ENCODE measurements at regions not wholly inside any gene's neighbourhood (a gene's known extent, or its start where the extent isn't known, plus 50 kb on each side); places are given as distances from the start of the nearest gene placed in this dataset.

DNA sequence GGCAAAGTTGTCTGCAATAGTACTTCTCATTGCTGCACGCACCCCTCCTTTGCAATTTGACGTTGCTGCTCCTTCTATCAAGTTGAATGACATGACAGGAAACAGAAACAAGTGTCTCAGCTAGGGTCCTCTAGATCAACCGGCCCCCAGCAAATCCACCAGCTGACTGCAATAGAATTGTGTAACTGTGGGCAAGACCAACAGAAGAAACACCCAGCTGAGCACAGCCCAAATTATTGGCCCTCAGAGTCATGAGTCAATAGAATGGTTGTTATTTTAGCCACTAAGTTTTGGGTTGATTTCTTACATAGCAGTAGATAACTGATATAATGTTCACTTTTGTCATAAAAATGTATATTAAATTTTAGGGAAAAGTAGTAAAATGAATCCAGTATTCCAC lies 202.7 kb downstream of the MAFB start:
- no peaks in the 10 kb centered on the region for H3K4me1 Mint-ChIP-seq
- DNase-seq (ENCODE audit: low spot score), result no peak
- H3K36me3 Mint-ChIP-seq, result peaks cover 2% of the 10 kb centered on the region; the same call in 1 of the 2 replicates
- peaks cover 3% of the 10 kb centered on the region; the same call in 1 of the 2 replicates for H3K9me3 Mint-ChIP-seq
- TF ChIP-seq ELF4 (CRISPR knock-in tag; IDR thresholded peaks at IDR 0.05; ENCODE audit: low read depth) (no peak), ZNF219 (CRISPR knock-in tag; IDR thresholded peaks at IDR 0.05; ENCODE audit: borderline replicate concordance) (no peak), IRF2 (CRISPR knock-in tag; IDR thresholded peaks at IDR 0.05; ENCODE audit: borderline replicate concordance, low read depth) (no peak), CREM (CRISPR knock-in tag; IDR thresholded peaks at IDR 0.05) (no peak), NR1H2 (CRISPR knock-in tag; IDR thresholded peaks at IDR 0.05) (no peak)
- TF ChIP-seq, protein P1, sequence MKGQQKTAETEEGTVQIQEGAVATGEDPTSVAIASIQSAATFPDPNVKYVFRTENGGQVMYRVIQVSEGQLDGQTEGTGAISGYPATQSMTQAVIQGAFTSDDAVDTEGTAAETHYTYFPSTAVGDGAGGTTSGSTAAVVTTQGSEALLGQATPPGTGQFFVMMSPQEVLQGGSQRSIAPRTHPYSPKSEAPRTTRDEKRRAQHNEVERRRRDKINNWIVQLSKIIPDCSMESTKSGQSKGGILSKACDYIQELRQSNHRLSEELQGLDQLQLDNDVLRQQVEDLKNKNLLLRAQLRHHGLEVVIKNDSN (CRISPR knock-in tag; IDR thresholded peaks at IDR 0.05), result no peak
- TF ChIP-seq, protein P2, sequence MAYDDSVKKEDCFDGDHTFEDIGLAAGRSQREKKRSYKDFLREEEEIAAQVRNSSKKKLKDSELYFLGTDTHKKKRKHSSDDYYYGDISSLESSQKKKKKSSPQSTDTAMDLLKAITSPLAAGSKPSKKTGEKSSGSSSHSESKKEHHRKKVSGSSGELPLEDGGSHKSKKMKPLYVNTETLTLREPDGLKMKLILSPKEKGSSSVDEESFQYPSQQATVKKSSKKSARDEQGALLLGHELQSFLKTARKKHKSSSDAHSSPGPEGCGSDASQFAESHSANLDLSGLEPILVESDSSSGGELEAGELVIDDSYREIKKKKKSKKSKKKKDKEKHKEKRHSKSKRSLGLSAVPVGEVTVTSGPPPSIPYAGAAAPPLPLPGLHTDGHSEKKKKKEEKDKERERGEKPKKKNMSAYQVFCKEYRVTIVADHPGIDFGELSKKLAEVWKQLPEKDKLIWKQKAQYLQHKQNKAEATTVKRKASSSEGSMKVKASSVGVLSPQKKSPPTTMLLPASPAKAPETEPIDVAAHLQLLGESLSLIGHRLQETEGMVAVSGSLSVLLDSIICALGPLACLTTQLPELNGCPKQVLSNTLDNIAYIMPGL (CRISPR knock-in tag; IDR thresholded peaks at IDR 0.05), result no peak
- TF ChIP-seq, protein P3, sequence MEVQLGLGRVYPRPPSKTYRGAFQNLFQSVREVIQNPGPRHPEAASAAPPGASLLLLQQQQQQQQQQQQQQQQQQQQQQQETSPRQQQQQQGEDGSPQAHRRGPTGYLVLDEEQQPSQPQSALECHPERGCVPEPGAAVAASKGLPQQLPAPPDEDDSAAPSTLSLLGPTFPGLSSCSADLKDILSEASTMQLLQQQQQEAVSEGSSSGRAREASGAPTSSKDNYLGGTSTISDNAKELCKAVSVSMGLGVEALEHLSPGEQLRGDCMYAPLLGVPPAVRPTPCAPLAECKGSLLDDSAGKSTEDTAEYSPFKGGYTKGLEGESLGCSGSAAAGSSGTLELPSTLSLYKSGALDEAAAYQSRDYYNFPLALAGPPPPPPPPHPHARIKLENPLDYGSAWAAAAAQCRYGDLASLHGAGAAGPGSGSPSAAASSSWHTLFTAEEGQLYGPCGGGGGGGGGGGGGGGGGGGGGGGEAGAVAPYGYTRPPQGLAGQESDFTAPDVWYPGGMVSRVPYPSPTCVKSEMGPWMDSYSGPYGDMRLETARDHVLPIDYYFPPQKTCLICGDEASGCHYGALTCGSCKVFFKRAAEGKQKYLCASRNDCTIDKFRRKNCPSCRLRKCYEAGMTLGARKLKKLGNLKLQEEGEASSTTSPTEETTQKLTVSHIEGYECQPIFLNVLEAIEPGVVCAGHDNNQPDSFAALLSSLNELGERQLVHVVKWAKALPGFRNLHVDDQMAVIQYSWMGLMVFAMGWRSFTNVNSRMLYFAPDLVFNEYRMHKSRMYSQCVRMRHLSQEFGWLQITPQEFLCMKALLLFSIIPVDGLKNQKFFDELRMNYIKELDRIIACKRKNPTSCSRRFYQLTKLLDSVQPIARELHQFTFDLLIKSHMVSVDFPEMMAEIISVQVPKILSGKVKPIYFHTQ (CRISPR knock-in tag; IDR thresholded peaks at IDR 0.05), result no peak
- H3K4me3 Mint-ChIP-seq, result no peak overlapping the region
- no peaks in the 10 kb centered on the region for H3K27me3 Mint-ChIP-seq (ENCODE audit: low read depth)
- ChIA-PET POLR2A (no interaction called here), CTCF (no interaction called here)
- no peak overlapping the region for H3K27ac Mint-ChIP-seq
- ATAC-seq, result no peak

DNA sequence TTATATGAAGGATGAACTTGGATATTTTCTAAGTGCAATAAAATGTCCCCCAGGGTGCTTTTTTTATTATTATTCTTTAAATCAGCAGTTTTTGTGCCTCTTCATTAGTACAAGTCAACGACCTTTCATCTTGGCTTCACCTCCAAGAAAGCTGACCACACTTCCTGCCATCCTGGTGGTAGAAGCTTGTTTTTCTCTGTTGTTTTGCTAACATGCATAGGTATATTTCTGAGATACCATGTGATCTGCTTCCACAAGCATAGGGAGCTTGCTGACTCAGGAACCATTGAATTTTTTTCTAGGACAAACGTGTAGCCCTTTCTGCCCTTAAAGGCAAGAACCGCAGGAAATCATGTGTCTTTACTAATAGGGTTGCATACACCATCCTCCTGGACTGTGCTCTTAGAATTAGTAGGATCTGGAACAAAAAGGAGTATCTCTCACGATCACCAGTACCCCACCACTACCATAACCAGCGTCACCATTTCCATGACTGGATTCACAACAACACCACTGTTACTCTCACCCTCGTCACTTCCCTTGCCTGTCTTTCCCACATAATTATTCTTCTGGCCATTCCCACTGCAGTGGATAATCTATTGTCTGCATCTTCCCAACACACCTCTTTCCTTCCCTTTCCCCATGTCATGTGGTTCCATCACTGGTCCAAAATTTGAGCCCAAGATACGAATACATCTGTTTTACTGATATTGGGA lies 207.1 kb downstream of the MAFB start:
- ATAC-seq (no peak), DNase-seq (ENCODE audit: low spot score) (no peak)
- CTCF ChIA-PET, result interaction anchor here (1.0 to 1.9 kb wide), 2 partner anchors 11 to 208 kb away, joined by 4 to 6 read pairs; no protein-coding TSS in a partner anchor
- no peak for TF ChIP-seq TEAD4 (CRISPR knock-in tag; IDR thresholded peaks at IDR 0.05)
- no peak for TF ChIP-seq ZNF232 (CRISPR knock-in tag; IDR thresholded peaks at IDR 0.05)
- TF ChIP-seq ZNF121 (CRISPR knock-in tag; IDR thresholded peaks at IDR 0.05), result no peak
- TF ChIP-seq JUN (CRISPR knock-in tag; IDR thresholded peaks at IDR 0.05), result no peak
- TF ChIP-seq PRRX2 (CRISPR knock-in tag; IDR thresholded peaks at IDR 0.05), result no peak
- TF ChIP-seq, protein P4, sequence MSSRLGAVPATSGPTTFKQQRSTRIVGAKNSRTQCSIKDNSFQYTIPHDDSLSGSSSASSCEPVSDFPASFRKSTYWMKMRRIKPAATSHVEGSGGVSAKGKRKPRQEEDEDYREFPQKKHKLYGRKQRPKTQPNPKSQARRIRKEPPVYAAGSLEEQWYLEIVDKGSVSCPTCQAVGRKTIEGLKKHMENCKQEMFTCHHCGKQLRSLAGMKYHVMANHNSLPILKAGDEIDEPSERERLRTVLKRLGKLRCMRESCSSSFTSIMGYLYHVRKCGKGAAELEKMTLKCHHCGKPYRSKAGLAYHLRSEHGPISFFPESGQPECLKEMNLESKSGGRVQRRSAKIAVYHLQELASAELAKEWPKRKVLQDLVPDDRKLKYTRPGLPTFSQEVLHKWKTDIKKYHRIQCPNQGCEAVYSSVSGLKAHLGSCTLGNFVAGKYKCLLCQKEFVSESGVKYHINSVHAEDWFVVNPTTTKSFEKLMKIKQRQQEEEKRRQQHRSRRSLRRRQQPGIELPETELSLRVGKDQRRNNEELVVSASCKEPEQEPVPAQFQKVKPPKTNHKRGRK (CRISPR knock-in tag; IDR thresholded peaks at IDR 0.05; ENCODE audit: borderline replicate concordance), result no peak
- TF ChIP-seq ZNF138 (CRISPR knock-in tag; conservative IDR thresholded peaks at IDR 0.05), result no peak
- no peak for TF ChIP-seq KAT7 (CRISPR knock-in tag; IDR thresholded peaks at IDR 0.05; ENCODE audit: borderline replicate concordance)
- TF ChIP-seq ZNF416 (CRISPR knock-in tag; IDR thresholded peaks at IDR 0.05), result no peak
- TF ChIP-seq, protein P5, sequence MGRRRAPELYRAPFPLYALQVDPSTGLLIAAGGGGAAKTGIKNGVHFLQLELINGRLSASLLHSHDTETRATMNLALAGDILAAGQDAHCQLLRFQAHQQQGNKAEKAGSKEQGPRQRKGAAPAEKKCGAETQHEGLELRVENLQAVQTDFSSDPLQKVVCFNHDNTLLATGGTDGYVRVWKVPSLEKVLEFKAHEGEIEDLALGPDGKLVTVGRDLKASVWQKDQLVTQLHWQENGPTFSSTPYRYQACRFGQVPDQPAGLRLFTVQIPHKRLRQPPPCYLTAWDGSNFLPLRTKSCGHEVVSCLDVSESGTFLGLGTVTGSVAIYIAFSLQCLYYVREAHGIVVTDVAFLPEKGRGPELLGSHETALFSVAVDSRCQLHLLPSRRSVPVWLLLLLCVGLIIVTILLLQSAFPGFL (CRISPR knock-in tag; IDR thresholded peaks at IDR 0.05; ENCODE audit: borderline replicate concordance), result no peak
- Mint-ChIP-seq H3K36me3 (peaks cover 2% of the 10 kb centered on the region; the same call in 1 of the 2 replicates), H3K27me3 (ENCODE audit: low read depth) (no peaks in the 10 kb centered on the region), H3K4me3 (no peak overlapping the region), H3K9me3 (peaks cover 3% of the 10 kb centered on the region; the same call in 1 of the 2 replicates), H3K4me1 (no peaks in the 10 kb centered on the region), H3K27ac (no peak overlapping the region)
- POLR2A ChIA-PET, result interaction anchor here (0.5 kb wide), 1 partner anchor 436 kb away, joined by 4 read pairs; no protein-coding TSS in a partner anchor

All from WTC11 (cell line).